ENCODE measurements at regions not wholly inside any gene's neighbourhood (a gene's known extent, or its start where the extent isn't known, plus 50 kb on each side); places are given as distances from the start of the nearest gene placed in this dataset.

DNA sequence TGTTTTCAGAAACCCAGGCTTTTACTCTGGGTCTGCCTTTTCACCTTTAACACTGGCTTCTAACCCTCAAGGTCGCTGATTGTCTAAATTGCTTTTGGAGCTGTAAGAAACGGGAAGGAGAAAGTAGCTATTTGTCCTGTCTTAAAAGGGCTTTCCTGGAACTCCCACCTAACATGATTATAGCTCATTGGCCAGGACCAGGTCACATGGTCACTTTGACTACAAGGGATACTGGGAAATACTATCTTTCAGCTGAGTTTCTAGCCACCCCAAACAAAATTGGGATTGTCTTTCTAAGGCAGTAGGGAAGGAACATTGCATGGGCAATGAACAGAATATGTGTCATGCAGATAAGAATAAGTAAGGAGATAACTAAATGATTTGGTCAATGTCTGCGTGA, 106.7 kb upstream of the ARHGAP24 start:
- in situ Hi-C loops (cut with MboI; ENCODE audit: low pct_ligation_motif_present in 1 of 4, low pct_unique_long_range_greater_than_20kb in 1 of 4, low sequenced_read_pairs in 3 of 4) (no loop called here), intact Hi-C loops (cut with DNase I; ENCODE audit: low total_unique reads) (no loop called here)
- H3K4me3 ChIP-seq = no peak overlapping the region
- no peak overlapping the region for H3K27ac ChIP-seq
- no peaks in the 10 kb centered on the region for H3K27me3 ChIP-seq
- DNase-seq = no peak
- TF ChIP-seq POLR2AphosphoS5 (IDR thresholded peaks at IDR 0.05) (no peak), EP300 (IDR thresholded peaks at IDR 0.05; ENCODE audit: low read depth) (no peak), POLR2A (IDR thresholded peaks at IDR 0.05) (no peak)
- TF ChIP-seq, protein P1, sequence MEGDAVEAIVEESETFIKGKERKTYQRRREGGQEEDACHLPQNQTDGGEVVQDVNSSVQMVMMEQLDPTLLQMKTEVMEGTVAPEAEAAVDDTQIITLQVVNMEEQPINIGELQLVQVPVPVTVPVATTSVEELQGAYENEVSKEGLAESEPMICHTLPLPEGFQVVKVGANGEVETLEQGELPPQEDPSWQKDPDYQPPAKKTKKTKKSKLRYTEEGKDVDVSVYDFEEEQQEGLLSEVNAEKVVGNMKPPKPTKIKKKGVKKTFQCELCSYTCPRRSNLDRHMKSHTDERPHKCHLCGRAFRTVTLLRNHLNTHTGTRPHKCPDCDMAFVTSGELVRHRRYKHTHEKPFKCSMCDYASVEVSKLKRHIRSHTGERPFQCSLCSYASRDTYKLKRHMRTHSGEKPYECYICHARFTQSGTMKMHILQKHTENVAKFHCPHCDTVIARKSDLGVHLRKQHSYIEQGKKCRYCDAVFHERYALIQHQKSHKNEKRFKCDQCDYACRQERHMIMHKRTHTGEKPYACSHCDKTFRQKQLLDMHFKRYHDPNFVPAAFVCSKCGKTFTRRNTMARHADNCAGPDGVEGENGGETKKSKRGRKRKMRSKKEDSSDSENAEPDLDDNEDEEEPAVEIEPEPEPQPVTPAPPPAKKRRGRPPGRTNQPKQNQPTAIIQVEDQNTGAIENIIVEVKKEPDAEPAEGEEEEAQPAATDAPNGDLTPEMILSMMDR (IDR thresholded peaks at IDR 0.05) = no peak
- H3K36me3 ChIP-seq = no peaks in the 10 kb centered on the region
- no peaks in the 10 kb centered on the region for H3K4me1 ChIP-seq
- no peaks in the 10 kb centered on the region for H3K9me3 ChIP-seq
- WGBS, 2 donors (ENCODE audit: low coverage in 1 of 2) = 74 to 100% methylated on average over 1 to 3 of the region's 3 CpGs

DNA sequence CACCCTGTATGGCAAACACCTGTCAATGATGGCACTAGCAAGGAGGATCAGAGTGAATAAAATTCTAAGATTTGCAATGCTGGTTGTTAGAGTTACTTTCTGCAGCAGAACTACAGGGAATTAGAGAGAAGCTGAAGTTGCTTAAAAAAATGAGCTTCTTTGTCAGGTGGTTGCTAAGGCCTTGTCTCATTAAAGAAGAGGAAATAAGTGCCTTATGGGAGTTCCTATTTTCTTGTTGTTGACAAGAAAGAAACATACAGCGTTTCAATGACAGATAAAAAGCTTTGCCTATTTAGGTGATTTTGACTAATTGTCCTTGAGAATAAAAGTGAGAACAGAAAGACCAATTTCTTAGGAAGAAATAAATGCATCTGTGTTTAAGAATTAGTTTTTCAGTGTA, 106.0 kb upstream of the ARHGAP24 start:
- in situ Hi-C loops (cut with MboI; ENCODE audit: low pct_ligation_motif_present in 1 of 4, low pct_unique_long_range_greater_than_20kb in 1 of 4, low sequenced_read_pairs in 3 of 4) (no loop called here), intact Hi-C loops (cut with DNase I; ENCODE audit: low total_unique reads) (no loop called here)
- Histone ChIP-seq H3K27ac (no peak overlapping the region), H3K9me3 (no peaks in the 10 kb centered on the region), H3K27me3 (no peaks in the 10 kb centered on the region), H3K4me3 (no peak overlapping the region), H3K36me3 (no peaks in the 10 kb centered on the region), H3K4me1 (no peaks in the 10 kb centered on the region)
- WGBS, 2 donors (ENCODE audit: low coverage in 1 of 2) = 42 to 63% methylated on average over 1 of the region's 1 CpG
- no peak for TF ChIP-seq EP300 (IDR thresholded peaks at IDR 0.05; ENCODE audit: low read depth)
- TF ChIP-seq, protein P1 (IDR thresholded peaks at IDR 0.05) = no peak
- no peak for TF ChIP-seq POLR2A (IDR thresholded peaks at IDR 0.05)
- no peak for TF ChIP-seq POLR2AphosphoS5 (IDR thresholded peaks at IDR 0.05)
- no peak for DNase-seq

DNA sequence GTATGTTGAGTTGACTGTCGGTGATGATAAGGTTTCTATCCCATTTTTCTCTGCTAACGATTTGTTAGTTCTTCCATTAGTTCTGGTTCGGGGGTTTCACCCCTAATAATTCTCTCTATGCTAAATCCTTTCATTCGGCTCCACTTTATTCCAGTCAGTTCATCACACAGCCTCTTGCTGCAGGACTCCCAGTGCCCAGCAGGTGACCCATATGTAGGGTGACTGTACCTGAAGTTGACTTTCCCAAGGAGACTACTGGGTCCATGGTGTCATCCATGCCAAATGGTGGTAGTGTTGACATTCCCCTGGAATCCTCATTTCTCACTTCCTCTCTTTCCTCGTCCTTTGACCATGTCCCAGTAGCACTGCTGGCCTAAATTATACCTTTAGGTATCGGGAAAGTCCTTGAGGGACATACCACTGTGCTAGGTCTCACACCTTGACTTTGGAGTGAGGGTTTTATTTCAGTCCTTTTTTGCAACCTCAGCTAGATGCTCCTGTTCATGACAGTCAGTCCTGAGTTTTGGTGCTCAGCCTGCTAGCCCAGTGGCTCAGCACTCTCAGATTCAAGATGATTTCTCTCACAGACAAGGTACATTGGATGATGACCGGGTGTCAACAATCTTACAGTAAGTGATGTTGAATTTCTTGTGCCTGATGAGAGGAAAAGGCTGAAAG, 105.1 kb upstream of the ARHGAP24 start:
- H3K9me3 ChIP-seq = no peaks in the 10 kb centered on the region
- TF ChIP-seq POLR2A (IDR thresholded peaks at IDR 0.05) (no peak), EP300 (IDR thresholded peaks at IDR 0.05; ENCODE audit: low read depth) (no peak), POLR2AphosphoS5 (IDR thresholded peaks at IDR 0.05) (no peak)
- TF ChIP-seq, protein P1 (IDR thresholded peaks at IDR 0.05) = no peak
- no peak overlapping the region for H3K4me3 ChIP-seq
- H3K4me1 ChIP-seq = no peaks in the 10 kb centered on the region
- in situ Hi-C loops (cut with MboI; ENCODE audit: low pct_ligation_motif_present in 1 of 4, low pct_unique_long_range_greater_than_20kb in 1 of 4, low sequenced_read_pairs in 3 of 4) = no loop called here
- no peaks in the 10 kb centered on the region for H3K36me3 ChIP-seq
- DNase-seq = no peak
- H3K27me3 ChIP-seq = no peaks in the 10 kb centered on the region
- intact Hi-C loops (cut with DNase I; ENCODE audit: low total_unique reads) = no loop called here
- WGBS, 2 donors (ENCODE audit: low coverage in 1 of 2) = 84 to 89% methylated on average over 5 to 7 of the region's 7 CpGs
- no peak overlapping the region for H3K27ac ChIP-seq

DNA sequence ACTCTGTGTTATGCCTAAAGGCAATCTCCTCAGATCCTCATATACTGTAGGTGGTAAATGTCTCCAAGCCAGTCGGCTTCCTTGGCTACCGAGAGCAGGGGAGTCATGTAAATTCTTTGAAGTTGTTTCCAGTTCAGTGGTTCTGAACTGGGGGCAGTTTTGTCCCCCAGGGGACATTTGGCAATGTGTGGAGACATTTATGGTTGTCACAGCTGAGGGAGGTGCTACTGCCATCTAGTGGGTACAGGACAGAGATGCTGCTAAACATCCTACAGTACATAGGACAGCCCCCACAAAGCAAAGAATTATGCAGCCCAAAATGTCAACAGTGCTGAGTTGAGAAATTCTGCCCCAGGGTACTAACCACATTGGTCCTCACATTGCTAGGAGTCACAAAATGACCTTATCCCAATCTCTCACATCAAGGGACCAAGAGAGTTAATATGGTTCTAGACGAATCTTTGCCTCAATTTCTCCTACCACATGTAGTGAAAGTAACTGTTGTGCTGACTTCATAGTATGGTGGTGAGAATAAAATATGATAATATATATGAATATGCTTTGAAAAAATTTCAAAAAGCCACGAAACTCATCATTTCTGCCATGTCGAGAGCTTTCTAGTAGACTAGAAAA, 104.4 kb upstream of the ARHGAP24 start:
- in situ Hi-C loops (cut with MboI; ENCODE audit: low pct_ligation_motif_present in 1 of 4, low pct_unique_long_range_greater_than_20kb in 1 of 4, low sequenced_read_pairs in 3 of 4) (no loop called here), intact Hi-C loops (cut with DNase I; ENCODE audit: low total_unique reads) (no loop called here)
- no peak overlapping the region for H3K4me3 ChIP-seq
- H3K27me3 ChIP-seq = no peaks in the 10 kb centered on the region
- peak; percentile 24 for DNase-seq
- no peaks in the 10 kb centered on the region for H3K36me3 ChIP-seq
- no peak for TF ChIP-seq POLR2AphosphoS5 (IDR thresholded peaks at IDR 0.05)
- TF ChIP-seq, protein P1 (IDR thresholded peaks at IDR 0.05) = peak; percentile 33 to 64 (median 41)
- 60 to 73% methylated on average over 3 to 5 of the region's 5 CpGs for whole genome bisulfite sequencing, 2 donors (ENCODE audit: low coverage in 1 of 2)
- no peaks in the 10 kb centered on the region for H3K9me3 ChIP-seq
- no peaks in the 10 kb centered on the region for H3K4me1 ChIP-seq
- H3K27ac ChIP-seq = no peak overlapping the region
